ENCODE measurements at regions not wholly inside any gene's neighbourhood (a gene's known extent, or its start where the extent isn't known, plus 50 kb on each side); places are given as distances from the start of the nearest gene placed in this dataset.
A peak's percentile ranks its signal among the peaks of the same experiment; 100 is the strongest.

DNA sequence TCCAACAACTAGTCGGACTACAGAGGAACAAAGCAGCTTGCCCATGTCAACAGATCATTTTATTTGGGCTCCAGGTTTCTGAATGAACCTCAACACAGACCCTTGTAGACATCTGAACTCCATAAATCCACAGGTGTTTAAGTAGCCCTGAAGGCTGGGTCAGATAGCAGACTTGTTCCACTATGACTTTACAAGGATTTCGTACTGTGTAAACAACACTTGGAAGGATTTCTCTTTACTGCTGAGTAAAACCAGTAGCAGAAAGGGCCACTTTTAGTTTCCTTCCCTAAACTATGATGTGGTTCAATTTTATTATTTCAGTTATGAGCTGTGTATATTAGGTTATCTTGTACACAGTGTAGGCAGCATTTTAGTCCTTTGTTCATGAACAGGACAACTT, 316.4 kb upstream of the ADGRL2 start:
- H3K9me3 ChIP-seq = peaks cover 0 to 1% of the 10 kb centered on the region in 2 donors
- no peaks in the 10 kb centered on the region for H3K4me1 ChIP-seq
- no peaks in the 10 kb centered on the region for H3K36me3 ChIP-seq
- no peak overlapping the region for H3K27ac ChIP-seq
- intact Hi-C loops (cut with DNase I; ENCODE audit: low total_unique reads) = no loop called here
- TF ChIP-seq, protein P1, sequence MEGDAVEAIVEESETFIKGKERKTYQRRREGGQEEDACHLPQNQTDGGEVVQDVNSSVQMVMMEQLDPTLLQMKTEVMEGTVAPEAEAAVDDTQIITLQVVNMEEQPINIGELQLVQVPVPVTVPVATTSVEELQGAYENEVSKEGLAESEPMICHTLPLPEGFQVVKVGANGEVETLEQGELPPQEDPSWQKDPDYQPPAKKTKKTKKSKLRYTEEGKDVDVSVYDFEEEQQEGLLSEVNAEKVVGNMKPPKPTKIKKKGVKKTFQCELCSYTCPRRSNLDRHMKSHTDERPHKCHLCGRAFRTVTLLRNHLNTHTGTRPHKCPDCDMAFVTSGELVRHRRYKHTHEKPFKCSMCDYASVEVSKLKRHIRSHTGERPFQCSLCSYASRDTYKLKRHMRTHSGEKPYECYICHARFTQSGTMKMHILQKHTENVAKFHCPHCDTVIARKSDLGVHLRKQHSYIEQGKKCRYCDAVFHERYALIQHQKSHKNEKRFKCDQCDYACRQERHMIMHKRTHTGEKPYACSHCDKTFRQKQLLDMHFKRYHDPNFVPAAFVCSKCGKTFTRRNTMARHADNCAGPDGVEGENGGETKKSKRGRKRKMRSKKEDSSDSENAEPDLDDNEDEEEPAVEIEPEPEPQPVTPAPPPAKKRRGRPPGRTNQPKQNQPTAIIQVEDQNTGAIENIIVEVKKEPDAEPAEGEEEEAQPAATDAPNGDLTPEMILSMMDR (IDR thresholded peaks at IDR 0.05) = no peak
- no peak for TF ChIP-seq POLR2A (IDR thresholded peaks at IDR 0.05)
- TF ChIP-seq POLR2AphosphoS5 (IDR thresholded peaks at IDR 0.05) = no peak
- DNase-seq (ENCODE audit: low spot score in 2 of 2) = no peak
- no peak overlapping the region for H3K4me3 ChIP-seq
- no peaks in the 10 kb centered on the region for H3K27me3 ChIP-seq

DNA sequence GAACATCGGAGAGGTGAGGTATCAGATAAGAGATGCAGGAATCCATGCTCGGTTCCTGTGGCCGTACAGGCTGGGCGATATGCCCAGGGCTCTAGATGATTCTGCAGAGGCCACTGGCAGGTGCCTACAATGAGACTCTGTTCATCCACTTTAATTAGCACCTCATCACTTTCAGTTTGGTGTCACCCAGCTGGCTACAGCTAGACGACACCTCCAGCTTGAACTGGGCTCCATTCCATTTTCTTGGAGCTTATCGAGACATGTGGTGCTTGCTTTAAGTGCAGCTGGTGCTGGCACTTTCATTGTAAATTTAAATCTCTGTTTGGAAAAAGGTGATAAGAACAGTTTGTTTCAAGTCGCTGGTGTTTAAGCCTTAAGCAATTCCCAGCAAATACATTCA, 322.5 kb upstream of the ADGRL2 start:
- Histone ChIP-seq H3K27ac (no peak overlapping the region), H3K4me3 (peak overlapping the region in 1 of 3 donors; percentile 26), H3K4me1 (no peaks in the 10 kb centered on the region), H3K27me3 (no peaks in the 10 kb centered on the region), H3K36me3 (no peaks in the 10 kb centered on the region), H3K9me3 (no peaks in the 10 kb centered on the region)
- DNase-seq (ENCODE audit: low spot score in 2 of 2) = no peak
- intact Hi-C loops (cut with DNase I; ENCODE audit: low total_unique reads) = no loop called here
- TF ChIP-seq POLR2AphosphoS5 (IDR thresholded peaks at IDR 0.05) (no peak), POLR2A (IDR thresholded peaks at IDR 0.05) (no peak)
- TF ChIP-seq, protein P1 (IDR thresholded peaks at IDR 0.05) = no peak

GRCh38 chr1:81477710-81478109, 323.0 kb upstream of the ADGRL2 start:
- Histone ChIP-seq H3K9me3 (no peaks in the 10 kb centered on the region), H3K4me3 (no peak overlapping the region), H3K4me1 (no peaks in the 10 kb centered on the region), H3K36me3 (no peaks in the 10 kb centered on the region), H3K27ac (no peak overlapping the region), H3K27me3 (no peaks in the 10 kb centered on the region)
- no peak for TF ChIP-seq POLR2A (IDR thresholded peaks at IDR 0.05)
- no peak for TF ChIP-seq POLR2AphosphoS5 (IDR thresholded peaks at IDR 0.05)
- TF ChIP-seq, protein P1 (IDR thresholded peaks at IDR 0.05) = no peak
- DNase-seq (ENCODE audit: low spot score in 2 of 2) = no peak
- intact Hi-C loops (cut with DNase I; ENCODE audit: low total_unique reads) = no loop called here

- intact Hi-C loops (cut with DNase I; ENCODE audit: low total_unique reads) = no loop called here
- no peak for TF ChIP-seq POLR2A (IDR thresholded peaks at IDR 0.05)
- TF ChIP-seq, protein P1 (IDR thresholded peaks at IDR 0.05) = no peak
- TF ChIP-seq POLR2AphosphoS5 (IDR thresholded peaks at IDR 0.05) = no peak
- no peaks in the 10 kb centered on the region for H3K4me1 ChIP-seq
- no peaks in the 10 kb centered on the region for H3K27me3 ChIP-seq
- no peak overlapping the region for H3K27ac ChIP-seq
- no peak overlapping the region for H3K4me3 ChIP-seq
- H3K9me3 ChIP-seq = no peaks in the 10 kb centered on the region
- H3K36me3 ChIP-seq = no peaks in the 10 kb centered on the region
- no peak for DNase-seq (ENCODE audit: low spot score in 2 of 2)
Measured at GRCh38 chr1:81472387-81472786, 328.3 kb upstream of the ADGRL2 start.

DNA sequence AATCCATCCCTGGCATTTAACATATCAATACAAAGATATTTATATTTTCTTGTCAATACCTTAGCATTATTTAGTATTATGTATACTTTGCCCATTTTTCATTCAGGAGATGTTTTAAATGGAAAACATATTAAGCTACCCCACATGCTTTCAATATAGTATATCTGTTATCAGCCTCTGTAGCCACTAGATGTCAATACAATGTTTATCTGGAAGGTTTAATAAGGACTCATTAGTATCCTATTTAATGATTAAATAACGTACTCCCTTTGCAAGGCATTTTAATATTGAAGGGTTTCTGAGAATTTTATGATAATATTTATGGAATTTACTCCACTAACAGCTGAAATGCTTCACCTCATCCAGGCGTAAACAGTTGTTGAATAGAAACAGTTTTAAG, 329.5 kb upstream of the ADGRL2 start:
- Histone ChIP-seq H3K9me3 (no peaks in the 10 kb centered on the region), H3K27me3 (no peaks in the 10 kb centered on the region), H3K4me3 (no peak overlapping the region), H3K36me3 (no peaks in the 10 kb centered on the region), H3K27ac (no peak overlapping the region), H3K4me1 (no peaks in the 10 kb centered on the region)
- TF ChIP-seq, protein P1 (IDR thresholded peaks at IDR 0.05) = no peak
- no peak for TF ChIP-seq POLR2A (IDR thresholded peaks at IDR 0.05)
- TF ChIP-seq POLR2AphosphoS5 (IDR thresholded peaks at IDR 0.05) = no peak
- intact Hi-C loops (cut with DNase I; ENCODE audit: low total_unique reads) = no loop called here
- no peak for DNase-seq (ENCODE audit: low spot score in 2 of 2)

All from breast epithelium (tissue), 4 donors.